ENCODE measurements at regions not wholly inside any gene's neighbourhood (a gene's known extent, or its start where the extent isn't known, plus 50 kb on each side); places are given as distances from the start of the nearest gene placed in this dataset.

DNA sequence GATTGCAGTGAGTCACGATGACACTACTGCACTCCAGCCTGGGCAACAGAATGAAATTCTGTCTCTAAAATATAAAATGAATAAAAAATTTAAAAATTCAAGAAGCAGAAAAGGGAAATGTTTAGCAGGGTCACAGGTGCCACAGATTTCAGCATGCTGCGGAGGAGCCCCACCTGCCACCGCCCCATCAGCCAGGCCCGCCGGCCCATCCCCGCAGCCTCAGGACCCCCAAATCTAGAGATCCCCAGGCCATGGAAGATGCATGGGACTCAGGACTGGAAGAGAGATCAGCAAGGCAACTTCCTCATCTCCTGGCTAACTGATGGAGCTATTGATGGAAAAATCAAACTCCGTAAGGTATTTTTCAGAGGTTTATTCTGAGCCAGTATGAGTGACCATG, 208.2 kb downstream of the UQCRFS1 start:
- POLR2A ChIA-PET, result no interaction called here
- DNase-seq (ENCODE audit: extremely low spot score), result no peak
- CTCF ChIA-PET, result no interaction called here
- TF ChIP-seq CTCF (IDR thresholded peaks at IDR 0.05; ENCODE audit: control extremely low read depth, extremely low read depth, low read depth, missing control alignments), result no peak

GRCh38 chr19:29003641-29004409, 209.1 kb downstream of the UQCRFS1 start:
- ChIA-PET POLR2A (no interaction called here), CTCF (no interaction called here)
- DNase-seq (ENCODE audit: extremely low spot score), result no peak
- TF ChIP-seq CTCF (IDR thresholded peaks at IDR 0.05; ENCODE audit: control extremely low read depth, extremely low read depth, low read depth, missing control alignments), result no peak

- no peak for DNase-seq (ENCODE audit: extremely low spot score)
- ChIA-PET CTCF (interaction anchor here (0.7 kb wide), 1 partner anchor 19 kb away, joined by 3 read pairs; no protein-coding TSS in a partner anchor), POLR2A (no interaction called here)
- no peak for TF ChIP-seq CTCF (IDR thresholded peaks at IDR 0.05; ENCODE audit: control extremely low read depth, extremely low read depth, low read depth, missing control alignments)
These were observed 210.6 kb downstream of the UQCRFS1 start for GRCh38 chr19:29002336-29002735.

- TF ChIP-seq CTCF (IDR thresholded peaks at IDR 0.05; ENCODE audit: control extremely low read depth, extremely low read depth, low read depth, missing control alignments), result no peak
- no peak for DNase-seq (ENCODE audit: extremely low spot score)
- ChIA-PET CTCF (interaction anchor here (0.7 kb wide), 1 partner anchor 18 kb away, joined by 3 read pairs; no protein-coding TSS in a partner anchor), POLR2A (no interaction called here)
These were observed 211.2 kb downstream of the UQCRFS1 start for GRCh38 chr19:29001597-29002245.

GRCh38 chr19:29001141-29001581, 211.8 kb downstream of the UQCRFS1 start:
- DNase-seq (ENCODE audit: extremely low spot score), result no peak
- POLR2A ChIA-PET, result no interaction called here
- no peak for TF ChIP-seq CTCF (IDR thresholded peaks at IDR 0.05; ENCODE audit: control extremely low read depth, extremely low read depth, low read depth, missing control alignments)
- CTCF ChIA-PET, result no interaction called here

GRCh38 chr19:28999724-29000433, 213.1 kb downstream of the UQCRFS1 start:
- no peak for DNase-seq (ENCODE audit: extremely low spot score)
- TF ChIP-seq CTCF (IDR thresholded peaks at IDR 0.05; ENCODE audit: control extremely low read depth, extremely low read depth, low read depth, missing control alignments), result no peak
- CTCF ChIA-PET, result no interaction called here
- POLR2A ChIA-PET, result no interaction called here
